Endothelial cell of umbilical vein (primary cell): ENCODE measurements at regions not wholly inside any gene's neighbourhood (a gene's known extent, or its start where the extent isn't known, plus 50 kb on each side); places are given as distances from the start of the nearest gene placed in this dataset.

Experiments used
- BruUV-seq: library from RNA; stranded (reverse); fragments of 400-500 nt; replicated peaks from 2 replicates; lab custom pipeline; 2021; lab: Mats Ljungman, UMichigan
- CTCF ChIA-PET: fragments of 300-600, 350-600 bp; sonication (Branson Sonifier 250); formaldehyde crosslinking; loops from one replicate; lab custom pipeline; 2021; ENCODE audit warnings: antibody characterized with exemption, inconsistent platforms; lab: Charles Lee
- POLR2A ChIA-PET: fragments of 300-600, 350-600 bp; sonication (Branson Sonifier 250); formaldehyde crosslinking; loops from one replicate; lab custom pipeline; 2021; ENCODE audit warnings: antibody characterized with exemption, inconsistent platforms; lab: Charles Lee
- DNase-seq: peaks from one replicate; pipeline ENCODE4 v3.0.0-alpha.2; 2011; ENCODE audit warnings: low read depth, low spot score
- FAIRE-seq: peaks from 2 replicates; lab custom pipeline; 2011; peaks lifted over from hg19 to GRCh38; lab: Jason Lieb, UNC
- H2AFZ ChIP-seq: 2 replicates; pipeline ENCODE4 v1.6.0; 2012; ENCODE audit warnings: low read depth, low read length, control low read depth, inconsistent platforms
- H3K27ac ChIP-seq: 2 replicates; pipeline ENCODE4 v1.5.1; 2011; ENCODE audit warnings: low read depth, mild to moderate bottlenecking, control low read depth, low read length, moderate library complexity; ENCODE audit not compliant: insufficient read depth
- H3K27me3 ChIP-seq, 2 experiments: 2 replicates each; pipeline versions ENCODE4 v1.6.0 to v1.6.1; 2011; ENCODE audit warnings: low read length in 2 of 2, mixed read lengths in 1 of 2; ENCODE audit not compliant: control insufficient read depth in 2 of 2, insufficient read depth in 2 of 2
- H3K36me3 ChIP-seq, 2 experiments: 2 replicates in 1 of 2; 3 replicates in 1 of 2; pipeline ENCODE4 v1.5.1; 2011; ENCODE audit warnings: low read length in 2 of 2, mild to moderate bottlenecking in 1 of 2, moderate library complexity in 1 of 2; ENCODE audit not compliant: control insufficient read depth in 2 of 2, insufficient read depth in 2 of 2; ENCODE audit errors: extremely low read depth in 1 of 2
- H3K4me1 ChIP-seq: 3 replicates; pipeline ENCODE4 v1.5.1; 2011; ENCODE audit warnings: mild to moderate bottlenecking, low read length; ENCODE audit not compliant: control insufficient read depth, insufficient read depth; ENCODE audit errors: extremely low read depth
- H3K4me2 ChIP-seq: 2 replicates; pipeline ENCODE4 v1.6.1; 2011; ENCODE audit warnings: low read length, control low read depth, mixed read lengths; ENCODE audit not compliant: insufficient read depth
- H3K4me3 ChIP-seq, 3 experiments: fragments of 200-600 bp in 1 of 3; sonication (generic), shearing (Covaris generic) in 1 of 3; replicated peaks in 1 of 3; 2 replicates each; pipeline ENCODE4 v1.5.1; 2011 to 2016; ENCODE audit warnings: control low read depth in 3 of 3, low read length in 3 of 3, mild to moderate bottlenecking in 2 of 3, inconsistent platforms in 1 of 3, low read depth in 1 of 3, moderate library complexity in 1 of 3; ENCODE audit not compliant: insufficient read depth in 1 of 3
- H3K79me2 ChIP-seq: 2 replicates; pipeline ENCODE4 v1.6.0; 2012; ENCODE audit warnings: low read length, inconsistent platforms; ENCODE audit not compliant: control insufficient read depth, insufficient read depth
- H3K9ac ChIP-seq: replicated peaks from 2 replicates; pipeline ENCODE3; 2011; ENCODE audit warnings: low read length, control low read depth; ENCODE audit not compliant: insufficient read depth; ENCODE audit errors: extremely low read depth
- H3K9me1 ChIP-seq: replicated peaks from 3 replicates; pipeline ENCODE4 v1.6.0; 2011; ENCODE audit warnings: mild to moderate bottlenecking, low read length; ENCODE audit not compliant: control insufficient read depth, insufficient read depth; ENCODE audit errors: extremely low read depth
- H3K9me3 ChIP-seq: replicated peaks from 2 replicates; pipeline ENCODE4 v1.5.1; 2012; ENCODE audit warnings: low read length, inconsistent platforms; ENCODE audit not compliant: control insufficient read depth, insufficient read depth
- H4K20me1 ChIP-seq: replicated peaks from 2 replicates; pipeline ENCODE3; 2011; ENCODE audit warnings: mild to moderate bottlenecking, low read length; ENCODE audit not compliant: control insufficient read depth, insufficient read depth; ENCODE audit errors: extremely low read depth
- EZH2 ChIP-seq: IDR thresholded peaks from 2 replicates; pipeline ENCODE4 v1.6.1; 2012; ENCODE audit warnings: borderline replicate concordance, low read depth, mild to moderate bottlenecking, moderate library complexity, low read length, inconsistent platforms; ENCODE audit not compliant: severe bottlenecking
- FOS ChIP-seq: IDR thresholded peaks from 2 replicates; pipeline ENCODE4 v1.6.1; 2011; ENCODE audit warnings: mild to moderate bottlenecking, low read length, moderate library complexity, borderline replicate concordance; ENCODE audit not compliant: insufficient read depth
- GATA2 ChIP-seq: IDR thresholded peaks from 2 replicates; pipeline ENCODE4 v1.7.0; 2011; ENCODE audit warnings: low read depth, mild to moderate bottlenecking, moderate library complexity, mixed read lengths, low read length; ENCODE audit not compliant: insufficient read length, insufficient read depth
- JUN ChIP-seq: IDR thresholded peaks from 2 replicates; pipeline ENCODE4 v1.6.1; 2011; ENCODE audit warnings: borderline replicate concordance, low read depth; ENCODE audit not compliant: insufficient read length, insufficient read depth
- MYC ChIP-seq: IDR thresholded peaks from one replicate; pipeline ENCODE4 v1.6.1; 2011; ENCODE audit warnings: mild to moderate bottlenecking, low read depth, low read length
- POLR2A ChIP-seq: IDR thresholded peaks from 2 replicates; pipeline ENCODE4 v1.6.1; 2012; ENCODE audit warnings: low read depth, mild to moderate bottlenecking, control low read depth, low read length
- POLR2AphosphoS5 ChIP-seq: IDR thresholded peaks from 2 replicates; pipeline ENCODE4 v1.6.1; 2012; ENCODE audit warnings: low read depth, mild to moderate bottlenecking, control low read depth, low read length, moderate library complexity; ENCODE audit not compliant: insufficient read depth
- dilution Hi-C: fragments of 300-500 bp; cut with MboI; formaldehyde crosslinking; loops from one replicate; pipeline ENCODE4 v1.15.0; 2019; ENCODE audit warnings: low sequenced_read_pairs; ENCODE audit not compliant: extremely low pct_ligation_motif_present
- intact Hi-C: fragments of 100-400 bp; cut with micrococcal nuclease; formaldehyde crosslinking; loops from one replicate; pipeline ENCODE4 v1.10.0; 2022
- TF ChIP-seq, protein P1 (sequence below): IDR thresholded peaks from 2 replicates; pipeline ENCODE4 v1.6.1; 2011; ENCODE audit not compliant: insufficient read depth, insufficient read length
- TF ChIP-seq, protein P2 (sequence below), 2 donors: IDR thresholded peaks; 1 replicate in 1 of 2; 2 replicates in 1 of 2; pipeline ENCODE4 v1.5.1; 2011; ENCODE audit warnings: low read length in 2 of 2, mild to moderate bottlenecking in 2 of 2, moderate library complexity in 2 of 2, control low read depth in 1 of 2, inconsistent platforms in 1 of 2, low read depth in 1 of 2; ENCODE audit not compliant: insufficient read depth in 1 of 2; ENCODE audit errors: extremely low read depth in 1 of 2

DNA sequence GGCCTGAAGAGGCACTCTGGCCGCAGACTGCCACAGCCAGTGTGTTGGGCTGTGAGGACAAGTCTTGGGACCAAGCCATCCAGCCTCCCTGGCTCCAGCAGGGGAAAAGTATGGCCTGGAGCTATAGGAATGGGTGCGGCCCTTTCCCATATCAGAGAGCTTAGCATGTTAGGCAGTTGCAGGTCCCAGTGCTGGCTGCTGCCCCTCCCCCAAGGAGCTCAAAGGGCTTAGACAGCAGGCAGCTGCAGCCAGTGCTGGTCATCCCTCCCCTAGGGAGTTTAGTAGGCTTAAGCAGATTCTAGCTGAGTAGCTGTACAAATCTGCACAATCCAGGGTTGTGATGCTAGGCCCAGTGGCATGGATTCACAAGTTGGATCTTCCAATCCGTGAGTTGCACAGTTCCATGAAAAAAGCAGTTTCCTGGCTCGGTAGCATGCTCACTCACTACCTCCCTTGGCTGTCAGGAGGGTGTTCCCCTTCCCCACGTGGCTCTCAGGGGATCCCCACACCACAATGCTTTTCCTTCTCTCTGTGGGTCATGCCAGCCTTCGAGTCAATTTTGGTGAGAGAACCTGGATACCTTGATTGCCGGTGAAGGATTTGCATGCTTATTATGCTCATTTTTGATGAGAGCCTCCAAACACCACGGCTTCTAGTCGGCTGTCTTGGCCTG lies 1490.8 kb downstream of the BRINP3 start:
- Histone ChIP-seq H3K4me3 (no peak overlapping the region), H3K9me3 (no peaks in the 10 kb centered on the region), H3K4me2 (no peak overlapping the region), H3K36me3 (no peaks in the 10 kb centered on the region), H3K4me1 (no peaks in the 10 kb centered on the region), H3K79me2 (no peaks in the 10 kb centered on the region), H3K27ac (no peak overlapping the region), H2AFZ (no peak overlapping the region), H3K27me3 (no peaks in the 10 kb centered on the region), H4K20me1 (no peaks in the 10 kb centered on the region), H3K9ac (no peak overlapping the region), H3K9me1 (no peaks in the 10 kb centered on the region)
- FAIRE-seq, result no peak
- intact Hi-C loops (no loop called here), dilution Hi-C loops (no loop called here)
- TF ChIP-seq POLR2A (no peak), FOS (no peak), GATA2 (no peak), POLR2AphosphoS5 (no peak)
- POLR2A ChIA-PET, result no interaction called here
- DNase-seq, result no peak
- CTCF ChIA-PET, result no interaction called here
- BruUV-seq, result no TSS peak

DNA sequence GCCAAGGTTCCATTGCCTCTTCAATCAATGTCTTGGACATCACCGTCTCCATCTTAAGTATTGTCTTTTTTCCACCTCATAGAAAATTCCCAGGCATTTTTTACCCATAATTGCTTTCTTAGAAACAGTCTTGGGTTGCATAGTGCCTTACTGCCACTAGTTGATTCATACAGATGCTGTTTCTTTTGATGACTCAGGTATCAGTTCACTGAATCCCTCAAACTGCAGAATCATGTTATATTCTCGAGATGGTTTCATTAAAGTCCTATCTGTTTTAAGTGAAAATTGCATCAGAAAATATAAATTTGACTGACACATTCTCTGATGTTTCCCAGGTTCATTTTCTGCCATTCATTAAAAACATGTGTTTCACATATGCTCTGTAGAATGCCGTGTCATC lies 1489.1 kb downstream of the BRINP3 start:
- dilution Hi-C loops, result no loop called here
- BruUV-seq, result no TSS peak
- Histone ChIP-seq H3K27me3 (no peaks in the 10 kb centered on the region), H3K9me1 (no peaks in the 10 kb centered on the region), H3K4me1 (no peaks in the 10 kb centered on the region), H3K36me3 (no peaks in the 10 kb centered on the region), H3K79me2 (no peaks in the 10 kb centered on the region), H3K9ac (no peak overlapping the region), H3K9me3 (no peaks in the 10 kb centered on the region), H3K27ac (no peak overlapping the region), H3K4me3 (no peak overlapping the region), H4K20me1 (no peaks in the 10 kb centered on the region), H2AFZ (no peak overlapping the region), H3K4me2 (no peak overlapping the region)
- no peak for DNase-seq
- ChIA-PET CTCF (no interaction called here), POLR2A (no interaction called here)
- TF ChIP-seq FOS, result no peak
- TF ChIP-seq, protein P1, sequence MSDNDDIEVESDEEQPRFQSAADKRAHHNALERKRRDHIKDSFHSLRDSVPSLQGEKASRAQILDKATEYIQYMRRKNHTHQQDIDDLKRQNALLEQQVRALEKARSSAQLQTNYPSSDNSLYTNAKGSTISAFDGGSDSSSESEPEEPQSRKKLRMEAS, result no peak
- no peak for TF ChIP-seq POLR2A
- no peak for TF ChIP-seq JUN
- TF ChIP-seq POLR2AphosphoS5, result no peak
- no peak for TF ChIP-seq MYC
- TF ChIP-seq GATA2, result no peak
- TF ChIP-seq, protein P2, sequence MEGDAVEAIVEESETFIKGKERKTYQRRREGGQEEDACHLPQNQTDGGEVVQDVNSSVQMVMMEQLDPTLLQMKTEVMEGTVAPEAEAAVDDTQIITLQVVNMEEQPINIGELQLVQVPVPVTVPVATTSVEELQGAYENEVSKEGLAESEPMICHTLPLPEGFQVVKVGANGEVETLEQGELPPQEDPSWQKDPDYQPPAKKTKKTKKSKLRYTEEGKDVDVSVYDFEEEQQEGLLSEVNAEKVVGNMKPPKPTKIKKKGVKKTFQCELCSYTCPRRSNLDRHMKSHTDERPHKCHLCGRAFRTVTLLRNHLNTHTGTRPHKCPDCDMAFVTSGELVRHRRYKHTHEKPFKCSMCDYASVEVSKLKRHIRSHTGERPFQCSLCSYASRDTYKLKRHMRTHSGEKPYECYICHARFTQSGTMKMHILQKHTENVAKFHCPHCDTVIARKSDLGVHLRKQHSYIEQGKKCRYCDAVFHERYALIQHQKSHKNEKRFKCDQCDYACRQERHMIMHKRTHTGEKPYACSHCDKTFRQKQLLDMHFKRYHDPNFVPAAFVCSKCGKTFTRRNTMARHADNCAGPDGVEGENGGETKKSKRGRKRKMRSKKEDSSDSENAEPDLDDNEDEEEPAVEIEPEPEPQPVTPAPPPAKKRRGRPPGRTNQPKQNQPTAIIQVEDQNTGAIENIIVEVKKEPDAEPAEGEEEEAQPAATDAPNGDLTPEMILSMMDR (IDR thresholded peaks at IDR 0.05; ENCODE audit: extremely low read depth in 1 of 2, insufficient read depth in 1 of 2, low read depth in 1 of 2, low read length in 2 of 2), result no peak
- TF ChIP-seq EZH2, result no peak
- intact Hi-C loops, result no loop called here
- FAIRE-seq, result no peak
